Peyer's patch (tissue), 4 donors: ENCODE measurements at regions not wholly inside any gene's neighbourhood (a gene's known extent, or its start where the extent isn't known, plus 50 kb on each side); places are given as distances from the start of the nearest gene placed in this dataset.

ENCODE experiments used
- POLR2A ChIP-seq, 2 donors: fragments of 450-650 bp; IDR thresholded peaks; one replicate each; pipeline ENCODE4 v1.5.1; 2017; ENCODE audit warnings: antibody characterized with exemption in 2 of 2, mild to moderate bottlenecking in 2 of 2, moderate library complexity in 2 of 2
- TF ChIP-seq, protein P1 (sequence below), 6 experiments: fragments of 450-650 bp in 4 of 6; fragments of 200-600 bp in 2 of 6; sonication (generic) in 1 of 6; IDR thresholded peaks; one replicate each; pipeline ENCODE4 v1.5.1; 2017 to 2019; ENCODE audit warnings: antibody characterized with exemption in 6 of 6, mild to moderate bottlenecking in 3 of 6, moderate library complexity in 1 of 6

- TF ChIP-seq, protein P1, sequence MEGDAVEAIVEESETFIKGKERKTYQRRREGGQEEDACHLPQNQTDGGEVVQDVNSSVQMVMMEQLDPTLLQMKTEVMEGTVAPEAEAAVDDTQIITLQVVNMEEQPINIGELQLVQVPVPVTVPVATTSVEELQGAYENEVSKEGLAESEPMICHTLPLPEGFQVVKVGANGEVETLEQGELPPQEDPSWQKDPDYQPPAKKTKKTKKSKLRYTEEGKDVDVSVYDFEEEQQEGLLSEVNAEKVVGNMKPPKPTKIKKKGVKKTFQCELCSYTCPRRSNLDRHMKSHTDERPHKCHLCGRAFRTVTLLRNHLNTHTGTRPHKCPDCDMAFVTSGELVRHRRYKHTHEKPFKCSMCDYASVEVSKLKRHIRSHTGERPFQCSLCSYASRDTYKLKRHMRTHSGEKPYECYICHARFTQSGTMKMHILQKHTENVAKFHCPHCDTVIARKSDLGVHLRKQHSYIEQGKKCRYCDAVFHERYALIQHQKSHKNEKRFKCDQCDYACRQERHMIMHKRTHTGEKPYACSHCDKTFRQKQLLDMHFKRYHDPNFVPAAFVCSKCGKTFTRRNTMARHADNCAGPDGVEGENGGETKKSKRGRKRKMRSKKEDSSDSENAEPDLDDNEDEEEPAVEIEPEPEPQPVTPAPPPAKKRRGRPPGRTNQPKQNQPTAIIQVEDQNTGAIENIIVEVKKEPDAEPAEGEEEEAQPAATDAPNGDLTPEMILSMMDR (IDR thresholded peaks at IDR 0.05), result no peak
- no peak for TF ChIP-seq POLR2A (IDR thresholded peaks at IDR 0.05)
Observed at GRCh38 chr2:23008951-23009350, 376.0 kb upstream of the KLHL29 start.
